Heart right ventricle (tissue), 16 donors: ENCODE measurements at regions not wholly inside any gene's neighbourhood (a gene's known extent, or its start where the extent isn't known, plus 50 kb on each side); places are given as distances from the start of the nearest gene placed in this dataset.
"Not testable (repeated sequence)": the region's sequence is repeated elsewhere in the genome, so short reads cannot be mapped to it uniquely, and the experiment has no call there.

Source experiments
- ATAC-seq, 8 donors: fragments of 200-7000 bp; cut with Tn5 transposase; one replicate each; pipeline ENCODE4 v1.9.1; 2020; ENCODE audit warnings: mild to moderate bottlenecking in 8 of 8, moderate library complexity in 8 of 8, moderate number of reproducible peaks in 1 of 8
- DNase-seq, 2 donors: peaks; one replicate each; pipeline ENCODE4 v3.0.0-alpha.2; 2020
- H3K27ac ChIP-seq, 10 donors: fragments of 200-600 bp; sonication (generic) in 2 of 10; one replicate each; pipeline versions ENCODE4 v1.5.0 to v1.8.0; 2020 to 2022; ENCODE audit warnings: mild to moderate bottlenecking in 3 of 10
- H3K27me3 ChIP-seq, 7 donors: fragments of 200-600 bp; one replicate each; pipeline ENCODE4 v1.8.0; 2021 to 2022; ENCODE audit warnings: mild to moderate bottlenecking in 2 of 7
- H3K36me3 ChIP-seq, 9 donors: fragments of 200-600 bp; sonication (generic) in 1 of 9; one replicate each; pipeline versions ENCODE4 v1.5.0 to v1.8.0; 2020 to 2022; ENCODE audit warnings: mild to moderate bottlenecking in 2 of 9
- H3K4me1 ChIP-seq, 9 donors: fragments of 200-600 bp; sonication (generic) in 1 of 9; one replicate each; pipeline versions ENCODE4 v1.5.0 to v1.8.0; 2020 to 2022; ENCODE audit warnings: mild to moderate bottlenecking in 4 of 9
- H3K4me3 ChIP-seq, 10 donors: fragments of 200-600 bp; sonication (generic) in 2 of 10; one replicate each; pipeline versions ENCODE4 v1.5.0 to v1.8.0; 2020 to 2022; ENCODE audit warnings: mild to moderate bottlenecking in 7 of 10, moderate library complexity in 2 of 10
- H3K9me3 ChIP-seq, 11 donors: fragments of 200-600 bp in 10 of 11; sonication (generic) in 2 of 11; one replicate each; pipeline versions ENCODE4 v1.5.0 to v1.8.0; 2013 to 2022; ENCODE audit warnings: mild to moderate bottlenecking in 2 of 11, control low read depth in 1 of 11, moderate library complexity in 1 of 11
- CTCF ChIP-seq, 9 donors: fragments of 200-600 bp; sonication (generic) in 2 of 9; IDR thresholded peaks; one replicate each; pipeline versions ENCODE4 v1.5.0 to v1.8.0; 2021 to 2022; ENCODE audit warnings: antibody characterized with exemption in 9 of 9, mild to moderate bottlenecking in 5 of 9, moderate library complexity in 1 of 9
- WGBS, 2 donors: extraction: QIAGEN DNeasy Blood & Tissue Kit; methylation state at CpG; one replicate each; pipeline ENCODE4 v1.1.7; 2013; ENCODE audit warnings: inconsistent platforms in 1 of 2; 5-methylcytosine and 5-hydroxymethylcytosine counted together
- intact Hi-C, 10 donors: fragments of 100-400 bp; cut with DNase I; formaldehyde crosslinking; loops; one replicate each; pipeline versions ENCODE4 v1.11.1 to v1.14.2; 2022
- donor health status: Arrhythmogenic right ventricular cardiomyopathy.
- donor health status: ischemic (EF 13 %, LVEDD 7.1; RV severe dilation, severe dysfunction).
- donor health status: healthy with polysubstance abuse.
- donor health status: DM: no; HTN: yes; CAD: no.
- donor health status: DM: no; HTN: no; CAD: no.
- donor health status: ischemic (EF 25% LVEDD 6.9; RV normal size, moderate dysfunction).
- donor health status: ischemic (EF 25% LVEDD 5.7; RV mildly dilated, moderate dysfunction).
- donor health status: healthy.
- donor health status: DM: yes; HTN: yes; CAD: no.
- donor health status: Ischemic cardiomyopathy.
- donor health status: ischemic (EF 35%, LVEDD 5.7; RV mildly dilated, moderate dysfunction).
- donor health status: nonischemic (EF 11% LVEDD 7.7; RV severe dilation, severe dysfunction).
- donor health status: DM: yes; HTN: yes; CAD: no.
- donor health status: PGD.
- donor health status: ischemic (EF 29% LVEDD 5.4; RV normal size, mild dysfunction).
- donor health status: nonischemic (EF 23%, LVEDD 6.1; RV moderate dilation, normal function).

GRCh38 chr7:17109020-17109419 lies 189.4 kb upstream of the AHR start:
- Histone ChIP-seq H3K9me3 (no peaks in the 10 kb centered on the region), H3K4me1 (no peaks in the 10 kb centered on the region), H3K36me3 (no peaks in the 10 kb centered on the region), H3K27ac (no peak overlapping the region), H3K4me3 (no peak overlapping the region), H3K27me3 (no peaks in the 10 kb centered on the region)
- WGBS, 2 donors, result 46 to 62% methylated on average over 2 of the region's 2 CpGs
- no peak for DNase-seq
- intact Hi-C loops, result no loop called here
- TF ChIP-seq CTCF (IDR thresholded peaks at IDR 0.05), result no peak
- no peak for ATAC-seq

GRCh38 chr7:17113770-17114169 lies 184.7 kb upstream of the AHR start:
- intact Hi-C loops, ATAC-seq: not testable (repeated sequence)
- 96 to 98% methylated on average over 2 of the region's 2 CpGs for WGBS, 2 donors

GRCh38 chr7:17118412-17118811 lies 180.0 kb upstream of the AHR start:
- Histone ChIP-seq H3K27me3 (no peaks in the 10 kb centered on the region), H3K4me1 (peaks cover 0 to 26% (median 0%) of the 10 kb centered on the region in 9 donors), H3K27ac (no peak overlapping the region), H3K4me3 (no peak overlapping the region), H3K9me3 (no peaks in the 10 kb centered on the region), H3K36me3 (no peaks in the 10 kb centered on the region)
- 91 to 93% methylated on average over 3 of the region's 3 CpGs for WGBS, 2 donors
- intact Hi-C loops, result no loop called here
- TF ChIP-seq CTCF (IDR thresholded peaks at IDR 0.05), result no peak
- ATAC-seq (no peak), DNase-seq (no peak)

More at GRCh38 chr7:17113770-17114169, 184.7 kb upstream of the AHR start:
- not testable (repeated sequence) for H3K9me3 ChIP-seq, DNase-seq, H3K4me1 ChIP-seq, H3K27me3 ChIP-seq, H3K36me3 ChIP-seq, H3K4me3 ChIP-seq, H3K27ac ChIP-seq

- 91 to 96% methylated on average over 2 of the region's 2 CpGs for WGBS, 2 donors
These were observed 177.7 kb upstream of the AHR start for GRCh38 chr7:17120756-17121155.

More at GRCh38 chr7:17120756-17121155, 177.7 kb upstream of the AHR start:
- H3K36me3 ChIP-seq, result no peaks in the 10 kb centered on the region
- H3K4me1 ChIP-seq, result peaks cover 0 to 32% (median 0%) of the 10 kb centered on the region in 9 donors
- H3K27ac ChIP-seq, result peak overlapping the region in 1 of 10 donors; percentile 62
- intact Hi-C loops, result no loop called here
- ATAC-seq, result no peak
- H3K27me3 ChIP-seq, result no peaks in the 10 kb centered on the region
- TF ChIP-seq CTCF (IDR thresholded peaks at IDR 0.05), result no peak
- H3K9me3 ChIP-seq, result no peaks in the 10 kb centered on the region
- no peak overlapping the region for H3K4me3 ChIP-seq
- no peak for DNase-seq
